Iris pigment epithelial cell (primary cell): ENCODE measurements at regions not wholly inside any gene's neighbourhood (a gene's known extent, or its start where the extent isn't known, plus 50 kb on each side); places are given as distances from the start of the nearest gene placed in this dataset.

ENCODE experiments used
- DNase-seq: peaks from one replicate; pipeline ENCODE4 v3.0.0-alpha.2; 2011; ENCODE audit warnings: low read depth

DNA sequence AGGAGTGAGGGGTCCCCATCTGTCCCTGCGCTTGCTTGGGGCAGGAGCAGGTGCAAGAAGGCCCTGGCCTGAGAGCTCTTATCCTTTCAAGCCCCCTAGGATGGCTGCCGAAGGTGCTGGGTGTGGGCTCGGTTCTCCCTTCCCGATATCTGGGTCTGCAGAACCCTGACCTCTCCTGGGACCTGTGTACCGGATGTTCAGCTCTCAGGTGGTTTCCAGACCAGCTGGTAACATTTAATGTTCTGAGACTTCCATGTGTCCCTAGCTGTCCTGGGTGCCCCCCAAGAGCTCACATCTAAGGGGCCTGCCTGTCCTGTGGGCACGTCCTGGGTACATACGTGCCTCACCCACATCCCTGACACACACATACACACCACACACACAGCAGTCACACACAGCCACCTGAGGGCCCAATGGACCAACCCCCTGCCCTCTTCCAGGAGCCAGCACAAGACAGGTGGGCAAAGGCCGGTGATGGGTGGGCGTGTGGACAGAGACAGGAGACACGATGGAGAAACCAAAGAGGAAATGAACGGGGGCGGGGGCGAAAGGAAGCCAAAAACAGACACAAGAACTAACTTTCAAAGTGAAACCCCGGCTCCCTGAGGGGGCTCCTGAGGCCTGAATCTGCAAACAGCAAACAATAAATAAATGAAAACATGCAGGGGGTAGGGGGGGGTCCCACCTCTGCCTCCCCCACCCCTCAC is 124.3 kb downstream of the PTPRS start:
- DNase-seq: no peak

DNA sequence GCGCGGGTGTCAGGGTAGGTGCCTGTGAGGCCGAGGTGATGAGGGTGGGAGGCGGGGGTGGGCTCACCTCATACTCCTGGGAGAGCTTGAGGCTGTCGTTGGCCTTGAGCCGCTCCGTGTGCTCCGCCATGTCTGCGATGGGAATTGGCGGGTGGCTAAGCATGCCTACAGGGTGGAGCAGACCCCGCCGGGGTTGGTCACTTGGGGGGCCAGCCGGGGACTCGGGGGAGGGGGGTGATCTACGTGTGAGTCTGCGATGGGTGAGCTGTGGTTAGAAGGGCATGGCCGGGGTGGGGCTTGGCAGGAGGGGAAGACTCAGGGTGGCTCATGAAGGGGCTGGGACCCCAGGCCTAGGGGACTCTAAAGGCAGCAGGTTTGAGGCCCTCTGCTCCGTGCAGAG is 125.2 kb downstream of the PTPRS start:
- DNase-seq: no peak

DNA sequence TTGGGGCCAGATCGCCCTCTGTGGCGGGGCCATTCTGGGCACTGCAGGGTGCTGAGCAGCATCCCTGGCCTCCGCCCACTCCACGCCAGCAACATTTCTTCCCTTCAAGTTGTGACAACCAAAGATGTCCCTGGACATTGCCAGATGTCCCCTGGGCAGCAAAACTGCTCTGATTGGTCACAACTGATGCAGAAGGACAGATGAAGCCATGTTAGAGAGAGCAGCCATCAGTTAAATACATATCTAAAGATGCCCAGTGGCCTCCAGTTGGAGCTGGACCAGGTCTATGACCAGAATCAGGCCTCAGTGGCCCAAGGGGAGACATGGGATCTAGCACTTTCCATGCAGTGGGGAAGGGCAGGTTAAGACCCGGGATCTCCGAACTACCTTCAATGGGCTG is 125.7 kb downstream of the PTPRS start:
- no peak for DNase-seq

DNA sequence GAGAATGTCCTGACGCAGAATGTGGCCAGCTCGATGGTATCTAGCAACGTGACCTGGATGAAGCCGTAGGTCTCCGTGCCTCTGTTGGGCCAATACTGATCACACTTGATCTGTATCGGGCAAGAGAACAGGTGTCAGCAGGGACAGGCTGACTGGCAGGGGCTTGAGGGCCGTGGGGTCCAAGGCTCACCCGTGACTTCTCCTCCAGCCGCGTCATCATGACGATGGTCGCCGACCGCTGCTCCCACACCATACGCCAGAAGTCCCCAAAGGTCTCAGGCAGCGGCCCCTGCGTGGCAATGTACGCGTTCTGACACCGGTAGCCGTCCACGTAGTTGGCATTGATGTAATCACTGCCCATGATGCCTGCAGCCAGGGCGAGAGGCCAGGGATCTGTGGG is 126.2 kb downstream of the PTPRS start:
- no peak for DNase-seq

DNA sequence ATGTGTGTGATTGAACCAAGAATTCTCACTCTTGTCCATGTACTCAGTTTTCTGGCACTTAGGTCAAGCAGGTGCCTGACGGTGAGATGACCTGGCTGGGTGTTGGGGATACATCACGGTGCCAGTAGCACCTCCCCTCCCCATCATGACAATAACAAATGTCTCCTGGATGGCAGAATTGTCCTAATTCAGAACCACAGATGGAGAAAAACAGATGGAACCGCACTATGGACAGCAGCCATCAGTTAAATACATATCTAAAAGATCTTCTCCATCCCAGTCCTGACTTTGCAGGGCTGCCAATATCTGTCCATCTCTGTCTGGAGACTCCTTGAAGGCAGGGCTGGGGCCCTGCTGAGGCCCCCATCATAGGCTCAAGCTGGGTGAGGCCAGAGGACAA is 126.9 kb downstream of the PTPRS start:
- no peak for DNase-seq

DNA sequence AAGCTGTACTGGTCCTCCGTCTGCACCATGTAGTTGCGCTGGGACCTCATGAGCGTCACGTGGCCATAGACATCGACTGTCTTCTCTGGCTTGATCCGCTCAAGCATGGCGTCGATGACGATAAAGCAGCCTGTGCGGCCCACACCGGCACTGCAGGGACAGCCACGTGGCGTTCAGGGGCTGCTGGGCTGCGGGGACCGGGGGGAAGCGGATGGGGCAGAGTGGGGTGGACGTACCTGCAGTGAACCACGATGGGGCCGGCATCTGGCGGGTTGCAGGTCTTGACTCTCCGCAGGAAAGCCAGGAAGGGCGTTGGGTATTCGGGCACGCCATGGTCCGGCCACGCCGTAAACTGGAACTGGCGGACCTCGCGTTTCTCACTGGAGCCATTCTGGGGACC is 128.5 kb downstream of the PTPRS start:
- DNase-seq: no peak

DNA sequence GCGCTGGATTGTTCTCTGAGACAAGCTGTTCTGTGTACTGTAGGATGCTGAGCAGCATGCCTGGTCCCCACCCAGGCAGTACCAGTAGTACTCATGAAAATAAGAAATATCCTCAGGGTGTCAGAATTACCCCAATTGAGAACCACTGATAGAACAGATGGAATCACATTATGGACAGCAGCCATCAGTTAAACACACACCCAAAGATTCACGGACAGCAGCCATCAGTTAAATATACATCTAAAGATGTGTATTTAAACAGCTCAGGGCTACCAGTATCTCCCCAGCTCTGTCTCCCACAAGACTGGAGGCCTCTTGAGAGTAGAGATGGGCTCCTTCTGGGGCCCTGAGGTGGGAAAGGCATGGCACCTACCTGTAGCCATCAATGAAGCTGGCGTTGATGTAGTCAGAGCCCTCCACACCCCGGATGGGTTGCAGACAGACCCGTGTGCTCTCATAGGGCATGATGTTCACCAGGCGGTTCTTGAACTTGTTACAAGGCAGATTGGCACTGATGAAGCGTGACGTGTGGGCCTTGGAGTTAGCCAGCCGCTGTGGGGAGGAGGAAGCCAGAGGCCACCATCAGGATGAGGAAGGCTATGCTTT is 129.3 kb downstream of the PTPRS start:
- DNase-seq: no peak

DNA sequence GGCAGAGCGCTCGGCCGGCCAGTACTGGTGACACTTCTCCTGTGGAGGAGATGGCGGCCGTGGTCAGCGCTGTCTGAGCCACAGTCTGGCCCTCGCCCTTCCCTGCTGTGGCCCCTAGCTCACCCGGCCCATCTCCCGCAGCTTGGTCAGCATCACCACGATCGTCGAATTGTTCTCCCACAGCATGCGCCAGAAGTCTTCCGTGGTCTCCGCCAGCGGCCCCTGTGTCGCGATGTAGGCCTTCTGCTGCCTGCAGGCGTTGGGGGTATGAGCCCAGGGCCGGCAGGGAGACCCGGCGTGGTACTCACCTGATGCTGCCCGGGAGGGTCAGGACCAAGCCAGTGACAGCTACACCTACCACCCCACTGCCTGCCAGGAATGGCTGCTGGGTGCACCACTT is 130.1 kb downstream of the PTPRS start:
- DNase-seq: no peak

DNA sequence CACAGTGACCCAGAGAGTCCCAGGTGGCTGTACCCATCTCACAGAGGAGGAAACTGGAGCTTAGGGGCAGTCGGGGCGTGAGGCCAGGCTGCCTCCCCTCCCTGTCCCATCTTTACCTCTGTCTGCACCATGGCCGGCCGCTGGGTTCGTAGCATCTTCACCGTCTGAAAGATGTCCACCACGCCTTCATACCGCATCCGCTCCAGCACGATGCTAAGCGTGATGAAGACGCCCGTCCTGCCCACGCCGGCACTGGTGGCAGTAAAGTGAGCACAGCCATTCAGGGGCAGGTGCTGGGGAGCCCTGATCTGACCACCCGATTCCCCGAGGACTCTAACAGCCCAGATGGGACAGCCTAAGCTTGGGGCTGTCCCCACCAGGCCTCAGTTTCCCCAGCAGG is 132.8 kb downstream of the PTPRS start:
- DNase-seq: no peak

DNA sequence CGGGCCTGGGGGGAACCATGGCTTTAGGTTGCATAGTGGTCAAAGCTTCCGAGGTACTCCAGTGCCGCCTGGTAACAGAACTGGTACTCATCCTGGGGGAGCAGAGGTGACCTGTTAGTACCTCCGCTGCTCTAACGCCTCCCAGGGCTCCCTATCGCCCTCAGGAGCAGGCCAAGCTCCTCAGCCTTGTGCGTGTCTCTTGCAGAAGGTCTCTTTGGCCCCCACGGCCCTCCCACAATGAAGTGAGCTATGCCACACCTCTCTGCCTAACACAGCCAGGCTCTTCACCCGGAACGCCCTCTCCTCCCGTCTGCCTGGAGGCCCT is 133.9 kb downstream of the PTPRS start:
- no peak for DNase-seq

DNA sequence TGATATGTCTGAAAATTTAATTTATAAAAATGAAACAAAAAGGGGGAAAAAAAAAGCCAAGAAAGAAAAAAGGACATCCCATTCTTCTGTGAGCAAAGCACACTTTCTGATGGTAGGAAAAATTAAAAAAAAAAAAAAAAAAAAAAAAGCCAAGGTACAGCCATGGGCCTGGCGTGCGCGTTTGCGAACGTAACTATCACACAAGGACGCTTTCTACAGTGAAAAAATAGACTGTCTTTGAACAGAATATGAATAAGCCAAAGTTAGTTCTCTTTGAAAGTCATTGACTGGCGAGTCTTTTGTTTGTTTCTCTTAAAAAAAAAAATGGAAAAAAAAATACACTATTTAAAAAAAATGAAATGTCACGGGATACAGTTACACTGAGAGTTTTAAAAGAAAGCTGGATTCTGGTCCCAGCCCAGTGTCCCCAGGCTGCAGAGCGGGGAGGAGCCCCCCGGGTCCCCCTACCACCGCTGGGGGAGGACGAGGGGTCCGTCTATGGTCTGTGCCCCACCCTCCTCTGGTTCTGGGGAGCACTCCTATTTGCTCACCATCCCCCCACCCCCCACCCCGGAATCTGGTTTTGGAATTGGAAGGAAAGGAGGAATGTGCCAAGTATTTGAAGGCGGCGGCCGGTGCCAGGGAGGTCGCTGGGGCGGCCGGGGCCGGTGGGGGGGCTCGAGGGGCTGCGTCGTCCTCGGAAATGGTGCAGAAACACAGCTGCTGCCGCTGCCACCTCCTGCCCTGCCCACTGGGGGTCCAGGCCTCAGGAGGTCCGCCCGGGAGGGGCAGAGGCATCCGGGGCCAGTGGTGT is 134.5 kb downstream of the PTPRS start:
- no peak for DNase-seq

DNA sequence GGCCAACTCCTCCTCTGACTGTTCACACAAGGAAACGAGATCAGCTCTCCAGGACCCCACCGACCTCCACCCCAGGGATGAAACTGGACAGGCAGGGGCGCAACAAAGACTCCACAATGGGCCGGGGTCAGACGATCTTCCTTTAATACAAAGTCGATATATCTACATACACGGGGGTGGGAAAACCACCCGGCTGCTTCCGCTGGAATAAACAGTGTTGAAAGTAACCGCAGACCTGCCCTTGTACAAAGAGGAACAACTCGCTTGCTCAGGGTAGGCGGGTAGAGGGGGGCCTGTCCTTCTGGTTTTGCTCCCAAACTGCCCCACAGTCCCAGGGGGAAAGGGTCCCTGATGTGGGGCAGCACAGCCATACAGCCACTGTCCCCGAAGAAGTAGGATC is 135.2 kb downstream of the PTPRS start:
- DNase-seq: no peak

DNA sequence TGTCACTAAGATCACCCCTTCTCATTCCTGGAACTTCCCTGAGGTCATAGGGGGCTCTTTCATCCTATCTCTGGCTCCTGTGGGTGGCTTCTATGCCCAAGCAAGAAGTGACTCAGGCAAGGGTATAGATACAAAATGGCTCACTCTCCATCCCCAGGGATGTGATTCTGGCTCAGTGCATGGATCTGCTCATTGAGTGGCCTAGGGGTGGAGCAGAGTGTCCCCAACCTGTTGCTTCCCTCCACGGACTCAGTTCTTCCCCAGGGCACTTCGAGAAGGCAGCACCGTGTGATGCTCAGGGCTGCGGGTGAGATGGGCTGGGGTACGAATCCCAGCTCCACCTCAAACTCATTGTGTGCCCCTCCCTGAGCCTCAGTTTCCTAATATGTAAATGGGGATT is 136.4 kb downstream of the PTPRS start:
- DNase-seq: no peak
